Esophagus squamous epithelium (tissue), 5 donors: ENCODE measurements at regions not wholly inside any gene's neighbourhood (a gene's known extent, or its start where the extent isn't known, plus 50 kb on each side); places are given as distances from the start of the nearest gene placed in this dataset.

Source experiments
- DNase-seq: peaks from one replicate; lab custom pipeline; 2025; lab: John Stamatoyannopoulos, UW
- H3K27ac ChIP-seq, 4 donors: fragments of 200-600 bp; sonication (generic); one replicate each; pipeline ENCODE4 v1.5.1; 2016 to 2019; ENCODE audit warnings: mild to moderate bottlenecking in 1 of 4
- H3K27me3 ChIP-seq, 4 donors: fragments of 200-600 bp; sonication (generic); 1 replicate in 3 of 4; 2 replicates in 1 of 4; pipeline versions ENCODE4 v1.5.1 to v1.6.0; 2017 to 2021; ENCODE audit warnings: antibody characterized with exemption in 1 of 4
- H3K36me3 ChIP-seq, 3 donors: fragments of 200-600 bp; sonication (generic); one replicate each; pipeline ENCODE4 v1.5.1; 2016 to 2019
- H3K4me1 ChIP-seq, 3 donors: fragments of 200-600 bp; sonication (generic); one replicate each; pipeline ENCODE4 v1.5.1; 2017 to 2019
- H3K4me3 ChIP-seq, 4 donors: fragments of 200-600 bp; sonication (generic); 1 replicate in 3 of 4; 2 replicates in 1 of 4; pipeline ENCODE4 v1.5.1; 2016 to 2019; ENCODE audit warnings: mild to moderate bottlenecking in 2 of 4, moderate library complexity in 1 of 4
- H3K9me3 ChIP-seq, 3 donors: fragments of 200-600 bp; sonication (generic); one replicate each; pipeline ENCODE4 v1.5.1; 2016 to 2019
- CTCF ChIP-seq, 6 experiments: fragments of 450-650 bp in 4 of 6; fragments of 200-600 bp in 2 of 6; sonication (generic) in 2 of 6; IDR thresholded peaks; one replicate each; pipeline ENCODE4 v1.5.1; 2016 to 2019; ENCODE audit warnings: antibody characterized with exemption in 6 of 6, mild to moderate bottlenecking in 4 of 6, moderate library complexity in 4 of 6
- POLR2A ChIP-seq, 4 donors: fragments of 450-650 bp; IDR thresholded peaks; one replicate each; pipeline ENCODE4 v1.6.1; 2017; ENCODE audit warnings: antibody characterized with exemption in 4 of 4, mild to moderate bottlenecking in 4 of 4, moderate library complexity in 3 of 4
- WGBS, 2 donors: methylation state at CpG; one replicate each; pipeline ENCODE4 v1.1.5; 2018; 5-methylcytosine and 5-hydroxymethylcytosine counted together
- intact Hi-C: fragments of 100-400 bp; cut with DNase I; formaldehyde crosslinking; loops from one replicate; pipeline ENCODE4 v1.15.0; 2022
- donor health status: DM: yes; HTN: yes; CAD: no.

GRCh38 chr2:224210286-224211180 lies 171.4 kb upstream of the SERPINE2 start:
- intact Hi-C loops: no loop called here
- Histone ChIP-seq H3K9me3 (no peaks in the 10 kb centered on the region), H3K4me1 (peaks cover 0 to 3% (median 0%) of the 10 kb centered on the region in 3 donors), H3K36me3 (no peaks in the 10 kb centered on the region), H3K27me3 (no peaks in the 10 kb centered on the region), H3K4me3 (no peak overlapping the region), H3K27ac (no peak overlapping the region)
- WGBS, 2 donors: 73 to 85% methylated on average over 4 to 6 of the region's 6 CpGs
- no peak for DNase-seq
- TF ChIP-seq POLR2A (IDR thresholded peaks at IDR 0.05) (no peak), CTCF (IDR thresholded peaks at IDR 0.05) (no peak)

DNA sequence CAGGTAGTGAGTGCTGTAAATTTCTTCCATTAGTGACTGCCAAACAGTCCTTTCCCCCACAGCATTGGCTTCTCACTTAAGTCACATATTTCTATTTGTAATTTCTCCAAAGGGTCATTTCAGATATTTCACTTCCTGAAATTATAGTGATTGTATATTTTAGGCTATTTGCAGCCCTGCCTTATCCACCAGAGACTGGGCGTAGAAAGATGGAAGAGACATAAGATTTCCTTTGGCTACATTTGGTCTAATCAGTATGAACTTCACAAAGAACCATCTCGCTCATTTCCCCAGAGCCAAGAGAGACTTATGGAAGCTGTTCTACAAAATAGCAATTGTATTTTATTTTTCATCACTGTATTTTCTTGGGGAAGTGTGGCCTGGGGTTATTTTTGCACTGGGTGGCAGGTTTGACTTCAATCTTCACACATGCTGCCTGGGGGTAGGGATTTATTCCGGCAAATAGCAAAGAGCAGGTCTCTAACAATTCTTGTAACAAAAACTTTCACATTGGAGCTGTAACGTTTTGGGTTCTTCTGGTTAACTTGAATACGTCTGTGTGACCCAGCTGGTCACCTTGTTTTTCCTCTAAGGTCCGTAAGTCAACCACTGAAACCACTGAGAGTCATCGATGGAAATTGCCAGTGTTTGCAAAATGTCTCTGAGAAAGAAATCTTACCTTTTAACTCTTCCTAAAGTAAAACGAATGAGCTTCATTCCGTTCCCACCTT lies 170.6 kb upstream of the SERPINE2 start:
- intact Hi-C loops: no loop called here
- no peak for DNase-seq
- H3K4me1 ChIP-seq: peaks cover 0 to 3% (median 0%) of the 10 kb centered on the region in 3 donors
- H3K27me3 ChIP-seq: no peaks in the 10 kb centered on the region
- WGBS, 2 donors: 69 to 79% methylated on average over 8 to 9 of the region's 9 CpGs
- H3K27ac ChIP-seq: no peak overlapping the region
- H3K4me3 ChIP-seq: no peak overlapping the region
- TF ChIP-seq CTCF (IDR thresholded peaks at IDR 0.05) (no peak), POLR2A (IDR thresholded peaks at IDR 0.05) (no peak)
- no peaks in the 10 kb centered on the region for H3K36me3 ChIP-seq
- no peaks in the 10 kb centered on the region for H3K9me3 ChIP-seq

DNA sequence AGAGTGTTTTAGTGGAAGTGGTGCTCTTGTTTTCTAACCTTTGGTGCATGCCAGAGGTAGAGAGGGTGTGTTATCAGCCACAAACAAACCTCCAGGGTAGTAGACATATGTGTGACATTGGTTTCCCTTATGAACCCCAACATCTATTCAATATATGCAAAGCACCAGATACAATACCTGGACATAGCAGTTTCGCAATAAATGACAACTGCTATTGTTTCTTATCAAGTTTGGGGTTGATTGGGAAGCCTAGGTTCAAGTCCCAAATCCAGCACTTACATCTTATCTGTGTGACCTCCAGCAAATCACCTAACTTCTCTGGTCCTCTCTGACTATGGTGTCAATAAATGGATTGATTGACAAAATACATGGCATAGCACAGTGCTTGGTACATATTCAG lies 169.4 kb upstream of the SERPINE2 start:
- Histone ChIP-seq H3K9me3 (no peaks in the 10 kb centered on the region), H3K36me3 (no peaks in the 10 kb centered on the region), H3K4me1 (peaks cover 0 to 3% (median 0%) of the 10 kb centered on the region in 3 donors), H3K27ac (no peak overlapping the region), H3K27me3 (no peaks in the 10 kb centered on the region), H3K4me3 (no peak overlapping the region)
- intact Hi-C loops: no loop called here
- DNase-seq: no peak
- WGBS, 2 donors: 69 to 76% methylated on average over 1 of the region's 1 CpG
- TF ChIP-seq CTCF (IDR thresholded peaks at IDR 0.05): no peak
- no peak for TF ChIP-seq POLR2A (IDR thresholded peaks at IDR 0.05)

DNA sequence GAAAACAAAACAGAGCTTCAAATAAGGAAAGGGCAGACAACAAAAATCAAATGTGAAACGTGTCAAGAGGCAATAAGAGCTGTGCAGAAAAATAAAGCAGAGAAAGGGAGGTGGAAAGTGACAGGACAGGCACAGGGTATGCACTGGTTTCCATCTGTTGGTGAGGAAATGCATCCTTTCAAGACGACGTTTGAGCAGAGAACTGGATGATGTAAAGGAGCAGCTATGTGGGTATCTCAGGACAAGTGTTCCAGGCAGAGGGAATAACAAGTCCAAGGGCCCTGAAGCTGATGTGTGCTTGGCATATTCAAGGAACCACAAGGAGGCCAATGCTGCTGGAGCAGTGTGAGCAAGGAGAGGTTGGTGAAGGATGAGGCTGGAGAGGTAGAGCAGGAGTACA lies 168.9 kb upstream of the SERPINE2 start:
- TF ChIP-seq POLR2A (IDR thresholded peaks at IDR 0.05) (no peak), CTCF (IDR thresholded peaks at IDR 0.05) (no peak)
- 37 to 56% methylated on average over 3 of the region's 3 CpGs for WGBS, 2 donors
- intact Hi-C loops: no loop called here

GRCh38 chr2:224206816-224207215 lies 167.7 kb upstream of the SERPINE2 start:
- WGBS, 2 donors: 54 to 62% methylated on average over 3 of the region's 3 CpGs
- intact Hi-C loops: no loop called here
- no peak for DNase-seq
- Histone ChIP-seq H3K27me3 (no peaks in the 10 kb centered on the region), H3K36me3 (no peaks in the 10 kb centered on the region), H3K27ac (no peak overlapping the region), H3K9me3 (no peaks in the 10 kb centered on the region), H3K4me1 (peaks cover 0 to 3% (median 0%) of the 10 kb centered on the region in 3 donors), H3K4me3 (no peak overlapping the region)
- no peak for TF ChIP-seq CTCF (IDR thresholded peaks at IDR 0.05)
- TF ChIP-seq POLR2A (IDR thresholded peaks at IDR 0.05): no peak

More for the DNA sequence above, 168.9 kb upstream of the SERPINE2 start:
- DNase-seq: no peak
- no peaks in the 10 kb centered on the region for H3K27me3 ChIP-seq
- no peak overlapping the region for H3K4me3 ChIP-seq
- no peaks in the 10 kb centered on the region for H3K9me3 ChIP-seq
- H3K36me3 ChIP-seq: no peaks in the 10 kb centered on the region
- no peak overlapping the region for H3K27ac ChIP-seq
- peaks cover 0 to 3% (median 0%) of the 10 kb centered on the region in 3 donors for H3K4me1 ChIP-seq
